Muscle of leg (tissue), 3 donors: ENCODE measurements at regions not wholly inside any gene's neighbourhood (a gene's known extent, or its start where the extent isn't known, plus 50 kb on each side); places are given as distances from the start of the nearest gene placed in this dataset.
"Not testable (repeated sequence)": the region's sequence is repeated elsewhere in the genome, so short reads cannot be mapped to it uniquely, and the experiment has no call there.

ENCODE experiments used
- DNase-seq: peaks from one replicate; pipeline ENCODE4 v3.0.0; 2013
- H3K27ac ChIP-seq: one replicate; pipeline ENCODE4 v1.5.1; 2013; ENCODE audit warnings: mild to moderate bottlenecking, low read length, control low read depth
- H3K27me3 ChIP-seq: one replicate; pipeline ENCODE4 v1.6.1; 2013; ENCODE audit warnings: low read length; ENCODE audit not compliant: control insufficient read depth, insufficient read depth
- H3K36me3 ChIP-seq: one replicate; pipeline ENCODE4 v1.6.1; 2013; ENCODE audit warnings: low read length; ENCODE audit not compliant: control insufficient read depth, insufficient read depth
- H3K4me1 ChIP-seq: one replicate; pipeline ENCODE4 v1.6.1; 2013; ENCODE audit warnings: low read length; ENCODE audit not compliant: control insufficient read depth, insufficient read depth
- H3K4me3 ChIP-seq: one replicate; pipeline ENCODE4 v1.5.1; 2013; ENCODE audit warnings: low read length, control low read depth
- H3K9me3 ChIP-seq: replicated peaks from 2 replicates; pipeline ENCODE4 v1.6.1; 2013; ENCODE audit warnings: low read depth, low read length; ENCODE audit not compliant: control insufficient read depth
- WGBS: methylation state at CpG from one replicate; pipeline ENCODE4 v1.1.5; 2013; ENCODE audit warnings: missing lambda C conversion rate; ENCODE audit not compliant: insufficient coverage; 5-methylcytosine and 5-hydroxymethylcytosine counted together

DNA sequence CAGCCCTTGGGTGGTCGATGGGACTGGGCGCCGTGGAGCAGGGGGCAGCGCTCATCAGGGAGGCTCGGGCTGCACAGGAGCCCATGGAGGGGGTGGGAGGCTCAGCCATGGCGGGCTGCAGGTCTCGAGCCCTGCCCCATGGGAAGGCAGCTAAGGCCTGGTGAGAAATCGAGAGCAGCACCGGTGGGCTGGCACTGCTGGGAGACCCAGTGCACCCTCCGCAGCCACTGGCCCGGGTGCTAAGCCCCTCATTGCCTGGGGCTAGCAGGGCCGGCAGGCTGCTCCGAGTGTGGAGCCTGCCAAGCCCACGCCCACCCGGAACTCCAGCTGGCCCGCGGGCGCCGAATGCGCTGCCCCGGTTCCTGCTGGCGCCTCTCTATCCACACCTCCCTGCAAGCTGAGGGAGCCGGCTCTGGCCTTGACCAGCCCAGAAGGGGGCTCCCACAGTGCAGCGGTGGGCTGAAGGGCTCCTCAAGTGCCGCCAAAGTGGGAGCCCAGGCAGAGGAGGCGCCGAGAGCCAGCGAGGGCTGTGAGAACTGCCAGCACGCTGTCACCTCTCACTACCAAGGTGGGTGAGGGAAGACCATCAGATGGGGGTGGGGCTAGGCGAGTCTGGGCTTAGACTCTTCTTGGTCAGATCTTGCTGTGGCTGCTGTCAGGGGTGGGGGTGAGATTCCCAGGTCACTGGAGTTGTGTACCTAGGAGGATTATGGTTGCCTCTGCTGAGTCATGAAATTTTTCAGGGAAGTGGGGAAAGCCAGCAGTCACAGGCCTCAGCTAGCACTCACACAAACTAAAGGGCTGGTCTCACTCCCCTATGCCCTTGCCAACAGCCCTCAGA is 87.0 kb upstream of the NDST4 start:
- not testable (repeated sequence) for H3K4me3 ChIP-seq, H3K36me3 ChIP-seq, H3K27me3 ChIP-seq, DNase-seq, H3K4me1 ChIP-seq, H3K9me3 ChIP-seq, H3K27ac ChIP-seq
- 94% methylated on average over 20 of the region's 30 CpGs for whole genome bisulfite sequencing

DNA sequence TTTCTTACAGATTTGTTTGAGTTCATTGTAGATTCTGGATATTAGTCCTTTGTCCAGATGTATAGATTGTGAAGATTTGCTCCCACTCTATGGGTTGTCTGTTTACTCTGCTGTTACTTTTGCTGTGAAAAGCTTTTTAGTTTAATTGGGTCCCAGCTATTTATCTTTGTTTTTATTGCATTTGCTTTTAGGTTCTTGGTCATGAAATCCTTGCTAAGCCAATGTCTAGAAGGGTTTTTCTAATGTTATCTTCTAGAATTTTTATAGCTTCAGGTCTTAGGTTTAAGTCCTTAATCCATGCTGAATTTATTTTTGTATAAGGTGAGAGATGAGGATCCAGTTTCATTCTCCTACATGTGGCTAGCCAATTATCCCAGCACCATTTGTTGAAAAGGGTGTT is 81.2 kb upstream of the NDST4 start:
- H3K4me1 ChIP-seq, DNase-seq, H3K27ac ChIP-seq, H3K4me3 ChIP-seq, H3K9me3 ChIP-seq, H3K36me3 ChIP-seq, H3K27me3 ChIP-seq: not testable (repeated sequence)

- no peaks in the 10 kb centered on the region for H3K4me1 ChIP-seq
- H3K27me3 ChIP-seq: no peaks in the 10 kb centered on the region
- H3K9me3 ChIP-seq: no peaks in the 10 kb centered on the region
- H3K27ac ChIP-seq: no peak overlapping the region
- no peaks in the 10 kb centered on the region for H3K36me3 ChIP-seq
- DNase-seq: no peak
- H3K4me3 ChIP-seq: no peak overlapping the region
These were observed 77.1 kb upstream of the NDST4 start for GRCh38 chr4:115190529-115190928.

DNA sequence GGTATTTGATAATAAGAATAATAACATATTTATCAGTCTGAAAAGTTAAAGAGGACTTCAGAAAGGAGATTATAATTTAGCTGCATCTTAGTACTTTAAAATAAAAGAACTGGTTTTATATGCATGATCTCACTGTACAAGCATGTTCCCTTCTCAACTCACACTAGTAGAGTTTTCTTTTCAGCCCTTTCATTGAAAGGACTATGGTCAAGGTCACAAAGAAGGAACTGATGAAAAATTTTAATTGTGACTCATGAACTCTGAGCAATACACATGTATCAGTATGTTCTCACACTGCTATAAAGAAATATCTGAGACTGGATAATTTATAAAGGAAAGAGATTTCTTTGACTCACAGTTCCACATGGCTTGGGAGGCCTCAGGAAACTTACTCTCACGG is 73.7 kb upstream of the NDST4 start:
- Histone ChIP-seq H3K27ac (no peak overlapping the region), H3K4me3 (no peak overlapping the region), H3K27me3 (no peaks in the 10 kb centered on the region), H3K9me3 (no peaks in the 10 kb centered on the region), H3K4me1 (no peaks in the 10 kb centered on the region), H3K36me3 (no peaks in the 10 kb centered on the region)
- no CpG with 5 or more reads among the region's 1 CpG for WGBS
- DNase-seq: no peak

DNA sequence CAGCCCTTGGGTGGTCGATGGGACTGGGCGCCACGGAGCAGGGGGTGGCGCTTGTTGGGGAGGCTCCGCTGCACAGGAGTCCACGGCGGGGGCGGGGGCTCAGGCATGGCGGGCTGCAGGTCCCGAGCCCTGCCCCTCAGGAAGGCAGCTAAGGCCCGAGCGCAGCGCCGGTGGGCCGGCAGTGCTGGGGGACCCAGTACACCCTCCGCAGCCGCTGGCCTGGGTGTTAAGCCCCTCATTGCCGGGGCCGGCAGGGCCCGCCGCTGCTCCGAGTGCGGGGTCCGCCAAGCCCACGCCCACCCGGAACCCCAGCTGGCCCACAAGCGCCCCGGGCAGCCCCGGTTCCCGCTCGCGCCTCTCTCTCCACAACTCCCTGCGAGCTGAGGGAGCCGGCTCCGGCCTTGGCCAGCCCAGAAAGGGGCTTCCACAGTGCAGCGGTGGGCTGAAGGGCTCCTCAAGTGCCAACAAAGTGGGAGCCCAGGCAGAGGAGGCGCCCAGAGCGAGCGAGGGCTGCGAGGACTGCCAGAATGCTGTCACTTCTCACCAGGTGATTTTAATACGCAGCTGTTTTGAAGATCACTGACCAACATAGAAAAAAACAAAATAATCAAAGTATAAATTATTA is 66.1 kb upstream of the NDST4 start:
- not testable (repeated sequence) for H3K27me3 ChIP-seq, H3K9me3 ChIP-seq, DNase-seq, H3K4me1 ChIP-seq, H3K36me3 ChIP-seq, H3K27ac ChIP-seq, H3K4me3 ChIP-seq
- WGBS: 97% methylated on average over 30 of the region's 41 CpGs

DNA sequence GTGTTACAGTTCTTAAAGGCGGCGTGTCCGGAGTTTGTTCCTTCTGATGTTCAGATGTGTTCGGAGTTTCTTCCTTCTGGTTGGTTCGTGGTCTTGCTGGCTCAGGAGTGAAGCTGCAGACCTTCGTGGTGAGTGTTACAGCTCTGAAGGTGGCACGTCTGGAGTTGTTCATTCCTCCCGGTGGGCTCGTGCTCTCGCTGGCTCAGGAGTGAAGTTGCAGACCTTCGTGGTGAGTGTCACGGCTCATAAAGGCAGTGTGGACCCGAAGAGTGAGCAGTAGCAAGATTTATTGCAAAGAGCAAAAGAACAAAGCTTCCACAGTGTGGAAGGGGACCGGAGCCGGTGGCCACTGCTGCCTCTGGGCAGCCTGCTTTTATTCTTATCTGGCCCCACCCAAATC is 65.3 kb upstream of the NDST4 start:
- H3K27ac ChIP-seq, DNase-seq, H3K4me1 ChIP-seq, H3K27me3 ChIP-seq, H3K4me3 ChIP-seq, H3K9me3 ChIP-seq, H3K36me3 ChIP-seq: not testable (repeated sequence)
- 85% methylated on average over 13 of the region's 15 CpGs for WGBS

GRCh38 chr4:115171220-115171619 is 57.8 kb upstream of the NDST4 start:
- H3K27ac ChIP-seq: no peak overlapping the region
- H3K4me1 ChIP-seq: no peaks in the 10 kb centered on the region
- no CpG with 5 or more reads among the region's 1 CpG for WGBS
- no peak for DNase-seq
- H3K9me3 ChIP-seq: no peaks in the 10 kb centered on the region
- H3K36me3 ChIP-seq: no peaks in the 10 kb centered on the region
- H3K27me3 ChIP-seq: no peaks in the 10 kb centered on the region
- H3K4me3 ChIP-seq: no peak overlapping the region

DNA sequence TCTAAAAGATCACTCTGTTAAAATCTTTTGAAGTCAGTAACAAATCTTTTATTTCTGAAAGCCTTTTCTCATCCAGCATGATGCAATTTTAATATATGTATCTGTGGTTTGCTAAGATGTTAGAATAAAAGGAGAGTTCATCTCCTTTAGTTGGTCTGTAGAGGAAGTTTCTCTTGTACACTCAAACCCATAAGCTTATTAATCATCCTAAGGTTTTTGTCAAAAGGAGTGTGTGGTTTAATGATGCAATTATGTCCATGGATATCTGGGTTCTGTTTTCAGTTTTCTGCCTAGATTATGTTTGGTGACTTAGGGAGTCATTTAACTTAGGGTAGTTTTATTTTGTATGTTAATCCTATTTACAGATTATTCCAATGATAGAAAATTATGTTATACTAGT is 52.1 kb upstream of the NDST4 start:
- no peak for DNase-seq

More for the DNA sequence above, 52.1 kb upstream of the NDST4 start:
- Histone ChIP-seq H3K9me3 (no peaks in the 10 kb centered on the region), H3K27ac (no peak overlapping the region), H3K36me3 (no peaks in the 10 kb centered on the region), H3K27me3 (no peaks in the 10 kb centered on the region), H3K4me3 (no peak overlapping the region), H3K4me1 (no peaks in the 10 kb centered on the region)
